HG02981 (cell line): ENCODE measurements at regions not wholly inside any gene's neighbourhood (a gene's known extent, or its start where the extent isn't known, plus 50 kb on each side); places are given as distances from the start of the nearest gene placed in this dataset.

Experiments used
- ATAC-seq: cut with Tn5 transposase; IDR thresholded peaks from one replicate; pipeline ENCODE4 v1.9.1; 2021; ENCODE audit warnings: mild to moderate bottlenecking, moderate library complexity; ENCODE audit not compliant: unreplicated experiment

DNA sequence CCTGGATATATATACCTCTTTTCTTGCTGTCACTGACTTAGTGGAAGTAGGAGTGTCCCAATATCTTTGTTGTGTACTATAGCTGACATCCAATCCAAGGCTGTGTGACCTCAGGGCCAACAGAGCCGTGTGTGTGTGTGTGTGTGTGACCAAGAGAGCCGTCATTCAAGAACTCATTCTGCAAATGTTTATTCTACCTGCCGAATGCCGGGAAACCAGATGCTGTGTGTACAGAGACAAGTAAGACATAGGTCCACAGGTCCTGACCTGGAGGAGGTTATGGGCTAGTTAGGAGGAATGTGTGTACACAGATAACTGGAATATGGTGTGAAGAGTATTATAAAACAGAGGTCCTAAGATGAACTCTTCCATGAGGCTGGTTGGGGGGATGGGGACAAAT is 190.0 kb downstream of the DHX35 start:
- no peak for ATAC-seq

DNA sequence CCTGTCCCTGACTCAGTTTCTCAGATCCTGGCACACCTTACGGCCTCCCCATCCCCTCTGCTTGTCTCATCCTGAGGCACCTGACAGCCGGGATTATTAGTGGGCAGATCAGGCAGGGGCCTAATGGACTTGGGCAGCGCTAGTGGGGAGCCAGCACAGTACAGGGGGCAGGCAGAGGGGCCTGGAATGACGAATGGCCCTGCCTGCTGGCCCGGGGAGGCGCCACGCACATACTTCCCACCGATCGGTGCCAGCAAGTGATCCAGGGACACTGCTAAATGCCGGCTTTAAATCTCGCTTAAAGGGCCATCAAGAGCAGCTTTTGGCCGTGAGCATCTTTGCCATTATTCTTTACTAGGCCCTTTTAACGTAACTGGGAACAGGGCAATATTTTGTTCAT is 188.4 kb downstream of the DHX35 start:
- no peak for ATAC-seq

DNA sequence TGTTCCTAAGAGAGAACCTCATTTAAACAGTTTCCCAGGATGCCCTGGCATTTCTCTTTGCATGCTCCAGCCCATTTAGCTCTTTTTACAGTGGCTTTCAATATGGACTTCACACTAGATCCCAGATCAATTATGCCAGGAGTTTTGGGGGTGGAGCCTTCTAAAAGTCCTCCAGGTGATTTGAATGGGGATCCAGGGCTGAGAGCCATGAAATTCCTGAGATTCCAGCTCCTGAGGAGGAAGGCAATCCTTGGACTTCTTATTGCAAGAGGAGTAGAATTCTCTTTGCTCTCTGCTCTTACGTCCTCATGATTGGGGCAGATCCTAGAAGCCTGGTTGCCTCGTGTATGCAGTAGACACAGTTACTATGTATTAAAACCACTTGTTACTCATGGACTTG is 184.2 kb downstream of the DHX35 start:
- ATAC-seq = no peak

DNA sequence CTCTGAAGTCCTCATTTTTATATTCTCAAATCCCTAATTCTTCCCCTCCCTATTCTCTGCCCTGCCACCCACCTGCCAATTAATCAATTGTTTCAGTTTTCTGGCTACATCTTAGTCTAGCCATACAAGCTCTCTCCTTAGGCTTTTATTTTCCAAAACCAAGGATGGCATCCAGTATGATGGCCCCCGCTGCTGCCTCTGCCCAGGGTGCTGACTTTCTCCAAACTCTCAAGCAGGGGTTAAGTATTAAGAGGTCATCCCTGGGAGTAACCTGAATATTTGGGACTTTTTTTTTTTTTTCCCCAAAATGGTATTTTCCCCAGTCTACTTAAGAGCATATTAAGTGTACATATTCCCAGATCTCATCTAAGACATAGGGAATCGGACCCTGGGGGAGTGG is 183.8 kb downstream of the DHX35 start:
- ATAC-seq = no peak

DNA sequence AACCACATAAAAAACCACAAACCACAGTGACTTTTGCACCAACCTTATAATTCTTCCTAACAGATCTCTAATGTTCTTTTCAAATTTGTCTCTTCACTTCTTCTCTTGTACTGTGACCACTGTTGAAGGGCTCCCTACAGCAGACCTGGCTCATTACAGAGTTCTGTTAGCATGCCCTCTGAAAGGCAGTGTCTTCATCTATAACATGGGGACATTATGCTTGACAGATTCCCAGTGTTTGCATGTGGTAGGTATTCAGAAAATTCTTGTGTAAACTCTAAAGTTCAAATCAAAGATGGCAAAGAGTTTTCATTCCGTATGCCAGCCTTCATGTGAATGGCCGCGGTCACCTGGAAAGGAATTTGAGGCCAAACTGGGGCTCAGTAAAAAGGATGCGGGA is 182.6 kb downstream of the DHX35 start:
- no peak for ATAC-seq

DNA sequence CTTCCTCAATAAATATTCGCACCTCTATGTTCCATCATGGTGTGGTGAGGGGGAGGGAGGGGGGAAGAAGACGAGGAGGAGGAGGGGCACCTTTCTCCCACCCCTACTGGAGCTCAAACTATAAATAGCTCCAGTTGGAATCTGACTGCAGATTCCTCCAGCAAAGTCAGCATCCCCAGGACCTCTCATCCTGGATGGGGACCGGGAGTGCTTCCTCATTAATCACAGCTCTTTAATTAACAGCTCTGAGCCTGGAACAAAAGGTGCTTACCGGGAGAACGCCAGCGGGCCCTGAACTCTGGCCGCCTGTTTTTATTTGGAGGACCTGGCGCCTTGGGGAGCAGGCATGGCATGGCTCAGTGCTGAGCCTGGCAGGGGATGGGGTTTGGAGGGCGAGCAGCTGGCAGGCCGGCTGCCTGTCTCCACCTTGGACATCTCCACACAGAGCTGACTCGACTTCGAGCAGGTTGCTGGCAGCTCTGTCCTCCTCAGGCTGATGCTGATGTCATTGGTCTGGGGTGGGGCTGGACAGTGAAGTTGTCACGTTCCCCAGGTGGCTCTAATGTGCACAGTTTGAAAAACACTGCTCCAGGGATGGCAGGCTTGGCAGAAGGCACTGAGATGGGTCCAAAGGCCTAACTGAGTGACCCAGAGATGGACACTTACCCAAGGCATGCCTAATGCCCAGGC is 180.4 kb downstream of the DHX35 start:
- no peak for ATAC-seq

DNA sequence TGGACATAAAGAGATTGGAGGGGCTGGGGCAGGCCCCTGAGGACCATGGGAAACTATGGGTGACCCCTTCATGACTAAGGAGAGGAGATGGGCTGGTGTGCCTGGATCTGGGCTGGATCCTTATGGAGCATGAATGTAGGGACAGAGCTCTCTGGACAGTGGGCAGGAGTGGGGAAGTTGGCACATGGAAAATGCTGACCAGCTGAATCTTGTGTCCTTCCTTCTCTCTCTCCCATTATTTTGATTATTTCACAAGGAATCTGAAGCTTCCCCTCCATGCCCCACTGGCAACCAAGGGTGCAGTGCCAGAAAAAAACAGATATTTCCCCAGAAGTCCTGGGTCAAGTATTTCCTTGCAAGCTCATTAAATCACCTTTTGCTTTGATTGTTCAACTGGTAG is 175.2 kb downstream of the DHX35 start:
- ATAC-seq = no peak

DNA sequence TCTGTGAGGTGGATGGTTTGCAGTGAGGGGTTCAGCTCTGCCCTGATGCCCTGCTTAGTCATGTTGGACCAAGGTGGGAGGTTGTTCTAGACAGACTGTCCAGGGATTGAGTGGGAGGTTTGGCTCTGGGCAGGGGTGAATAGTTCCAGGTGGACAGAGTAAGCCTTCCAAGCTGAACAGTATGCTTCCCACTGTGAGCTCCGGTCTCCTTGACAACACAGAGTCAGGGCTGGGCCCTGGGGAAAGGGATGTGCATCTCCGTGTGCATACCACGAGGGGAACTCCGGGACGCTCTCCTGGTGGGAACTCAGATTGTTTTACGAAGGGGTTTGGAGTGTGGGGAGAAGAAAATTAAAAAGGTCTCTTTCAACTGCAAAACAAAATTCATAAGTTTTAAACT is 174.7 kb downstream of the DHX35 start:
- no peak for ATAC-seq

DNA sequence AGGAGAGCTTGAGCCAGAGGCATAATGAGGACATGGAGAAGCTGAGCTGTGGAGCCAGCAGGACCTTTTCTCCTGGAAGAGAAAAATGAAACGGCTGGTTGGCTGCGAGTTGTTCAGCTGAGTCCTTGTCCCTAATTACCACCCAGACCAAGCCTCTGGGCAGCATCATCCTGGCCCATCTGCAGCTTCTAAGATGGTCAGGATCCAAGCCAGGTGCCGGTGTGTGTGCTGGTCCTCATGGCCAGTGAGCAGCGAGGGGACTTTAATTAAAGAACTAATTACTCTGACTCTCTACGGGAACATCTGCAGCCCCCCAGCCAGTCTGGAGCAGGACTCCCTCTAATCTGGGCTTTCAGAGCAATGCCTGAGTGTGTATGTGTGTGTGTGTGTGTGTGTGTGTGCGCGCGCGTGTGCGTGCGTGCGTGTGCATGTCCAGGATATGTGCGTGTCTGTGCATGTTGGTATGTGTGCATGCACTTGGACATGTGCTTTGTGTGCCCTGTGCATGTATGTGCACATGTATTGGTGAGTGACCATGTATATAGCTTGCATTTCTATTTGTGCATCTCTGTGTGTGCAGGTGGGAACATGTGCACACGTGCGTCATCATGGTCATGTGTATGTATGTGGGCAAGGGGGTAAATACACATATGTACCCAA is 173.9 kb downstream of the DHX35 start:
- no peak for ATAC-seq

DNA sequence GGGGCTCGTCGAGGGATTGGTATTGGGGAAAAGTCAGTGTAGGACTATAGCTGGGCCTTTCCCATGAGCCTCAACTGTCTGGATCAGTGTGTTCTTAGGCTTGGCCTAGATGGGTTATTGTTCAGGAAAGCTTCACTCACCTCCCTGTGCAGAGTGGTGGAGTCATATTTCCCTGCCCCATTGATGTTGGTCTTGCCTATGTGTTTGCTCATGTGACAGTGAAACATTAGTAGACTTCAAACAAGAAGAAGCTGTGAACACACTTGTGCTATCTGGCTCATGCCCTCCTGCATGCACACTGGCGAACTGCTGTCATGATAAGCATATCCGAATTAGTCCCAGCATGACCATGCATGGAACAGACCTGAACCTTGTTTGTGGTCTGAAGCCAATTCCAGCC is 171.1 kb downstream of the DHX35 start:
- ATAC-seq = no peak

DNA sequence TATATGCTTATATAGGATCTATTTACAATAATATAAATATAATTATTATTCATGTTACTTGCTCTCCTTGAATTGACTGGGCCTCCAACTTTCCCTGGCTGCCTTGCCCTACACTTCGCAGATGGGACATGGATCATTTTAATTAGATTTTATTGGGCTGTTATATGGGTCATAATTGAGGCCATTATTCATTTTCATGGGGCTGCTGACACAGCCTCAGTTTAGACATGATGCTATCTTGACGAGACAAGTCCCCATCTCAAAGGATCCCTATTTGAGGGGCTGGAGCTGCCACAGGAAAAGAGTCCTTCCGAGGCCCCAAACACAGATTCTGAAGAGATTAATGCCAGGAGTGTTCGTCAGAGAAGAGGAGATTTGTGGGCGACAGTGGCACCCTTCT is 170.4 kb downstream of the DHX35 start:
- ATAC-seq = no peak

DNA sequence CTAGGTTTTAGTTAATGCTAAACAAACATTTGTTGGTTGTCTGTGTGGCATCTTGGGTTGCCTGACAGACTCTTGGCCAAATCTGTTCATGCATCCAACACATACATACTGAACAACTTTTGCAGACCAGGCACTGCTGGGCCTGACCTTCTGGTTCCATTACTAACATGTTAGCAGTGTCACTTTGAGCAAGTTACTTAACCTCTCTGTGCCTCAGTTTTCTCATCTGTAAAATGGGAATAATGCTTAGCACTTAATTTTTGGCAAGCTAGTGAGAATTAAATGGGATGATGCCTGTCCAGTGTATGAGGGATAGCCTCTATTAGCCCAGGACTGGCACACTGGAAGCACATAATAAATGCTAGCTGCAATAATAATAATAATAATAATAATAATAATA is 169.9 kb downstream of the DHX35 start:
- ATAC-seq = no peak

DNA sequence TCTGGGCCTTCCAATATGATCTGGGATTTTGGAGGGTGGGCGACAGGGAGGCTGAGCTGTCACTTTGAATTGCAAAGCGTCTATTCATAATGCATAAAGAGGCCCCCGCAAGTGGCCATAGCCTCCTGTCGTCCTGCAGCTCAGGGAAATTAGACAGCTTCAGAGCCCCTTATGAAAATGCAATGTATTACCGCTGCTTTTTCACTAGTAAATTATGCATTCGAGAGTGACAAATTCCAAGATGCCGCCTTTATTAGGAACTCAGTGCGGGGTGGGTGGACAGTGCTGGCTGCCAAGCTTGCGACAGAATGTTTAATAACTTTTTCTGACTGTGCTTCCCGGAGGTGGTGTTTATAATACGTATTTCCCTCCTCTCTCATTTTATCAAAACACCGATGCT is 168.5 kb downstream of the DHX35 start:
- no peak for ATAC-seq

DNA sequence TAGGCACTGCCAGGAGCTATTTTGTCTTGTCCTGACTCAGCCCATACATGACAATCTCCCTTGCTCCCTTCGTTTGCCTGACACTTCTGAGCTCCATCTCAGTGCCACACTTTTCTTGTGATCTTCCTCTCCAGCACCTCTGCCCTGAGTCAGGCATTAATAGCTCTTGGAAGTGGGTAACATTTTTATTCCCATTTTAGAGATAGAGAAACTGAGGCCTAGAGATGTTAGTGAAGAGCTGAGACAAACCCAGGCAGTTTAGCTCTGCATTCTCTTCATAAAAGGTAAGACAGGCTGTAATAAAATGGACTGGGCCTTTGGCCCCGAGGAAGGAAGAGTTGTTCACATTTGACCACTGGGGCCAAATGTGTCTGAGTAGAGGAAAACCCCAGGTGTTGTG is 167.4 kb downstream of the DHX35 start:
- ATAC-seq = no peak

DNA sequence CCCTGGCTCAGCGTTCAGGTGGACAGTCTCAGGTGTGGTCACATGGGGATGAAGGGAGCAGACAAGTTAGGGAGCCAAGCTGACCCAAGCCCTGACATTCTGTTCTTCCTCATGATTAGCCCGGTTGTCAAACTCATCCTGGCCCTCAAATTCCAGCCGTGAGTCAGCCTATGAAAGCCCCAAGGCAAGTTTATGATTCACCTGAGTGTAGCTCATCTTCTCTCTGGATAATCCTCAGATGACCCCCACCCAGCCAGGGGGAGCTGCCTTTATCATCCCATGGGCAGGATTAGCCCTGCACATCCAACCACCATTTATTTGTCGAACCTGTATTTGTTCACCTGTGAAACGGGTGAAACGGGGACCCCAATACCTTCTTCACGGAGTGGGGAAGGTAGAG is 161.9 kb downstream of the DHX35 start:
- ATAC-seq = no peak

DNA sequence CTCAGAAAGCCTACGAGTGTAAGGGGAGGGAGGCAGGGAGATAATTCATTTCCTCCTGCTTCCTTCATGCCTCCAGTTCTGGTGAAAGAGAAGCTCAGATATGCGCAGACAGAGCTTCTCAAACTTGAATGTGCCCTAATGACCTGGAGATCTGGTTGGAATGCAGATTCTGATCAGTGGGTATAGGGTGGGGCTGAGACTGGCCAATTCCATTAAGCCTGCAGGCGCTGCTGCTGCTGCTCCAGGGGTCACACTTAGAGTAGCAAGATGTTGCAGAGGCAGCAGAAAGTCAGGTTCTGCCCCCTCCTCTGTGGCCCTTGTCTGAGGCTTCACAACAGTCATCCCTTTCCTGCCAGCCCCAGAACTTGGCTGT is 161.0 kb downstream of the DHX35 start:
- ATAC-seq = no peak

DNA sequence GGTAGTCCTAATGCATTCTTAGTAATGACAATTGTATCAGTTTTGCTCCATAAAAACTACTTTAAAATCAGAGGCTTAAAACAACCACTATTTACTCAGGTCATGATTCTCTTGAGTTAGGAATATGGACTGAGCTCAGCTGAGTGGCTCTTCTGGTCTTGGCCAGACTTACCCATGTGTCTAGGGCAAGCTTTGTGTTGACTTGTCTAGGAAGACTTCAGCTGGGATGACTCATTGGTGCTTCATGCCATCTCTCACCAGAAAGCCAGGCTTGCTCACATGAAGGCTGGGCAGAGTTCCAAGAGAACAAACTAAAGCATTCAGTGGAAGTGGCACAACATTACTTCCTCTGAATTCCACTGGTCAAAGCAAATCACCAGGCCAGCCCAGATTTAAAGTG is 155.3 kb downstream of the DHX35 start:
- ATAC-seq = no peak

DNA sequence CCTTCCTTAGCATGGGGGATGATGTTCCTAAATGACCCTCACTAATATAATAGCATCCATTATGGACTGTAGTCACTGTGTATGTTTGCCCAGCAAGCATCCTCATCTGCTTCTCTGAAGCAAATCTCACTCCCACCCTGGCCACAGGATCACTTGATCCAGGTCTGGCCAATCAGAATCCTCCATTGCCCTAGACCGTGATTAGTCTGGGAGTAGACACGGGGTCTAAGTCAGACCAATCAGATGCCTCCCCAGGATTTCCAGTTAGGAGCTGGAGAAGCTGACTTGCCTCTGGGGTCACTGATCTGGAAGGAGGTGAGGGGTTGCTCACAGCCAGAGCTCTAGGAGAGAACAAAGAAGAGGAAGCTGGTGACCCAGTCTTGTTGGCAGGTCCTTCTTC is 153.9 kb downstream of the DHX35 start:
- no peak for ATAC-seq

DNA sequence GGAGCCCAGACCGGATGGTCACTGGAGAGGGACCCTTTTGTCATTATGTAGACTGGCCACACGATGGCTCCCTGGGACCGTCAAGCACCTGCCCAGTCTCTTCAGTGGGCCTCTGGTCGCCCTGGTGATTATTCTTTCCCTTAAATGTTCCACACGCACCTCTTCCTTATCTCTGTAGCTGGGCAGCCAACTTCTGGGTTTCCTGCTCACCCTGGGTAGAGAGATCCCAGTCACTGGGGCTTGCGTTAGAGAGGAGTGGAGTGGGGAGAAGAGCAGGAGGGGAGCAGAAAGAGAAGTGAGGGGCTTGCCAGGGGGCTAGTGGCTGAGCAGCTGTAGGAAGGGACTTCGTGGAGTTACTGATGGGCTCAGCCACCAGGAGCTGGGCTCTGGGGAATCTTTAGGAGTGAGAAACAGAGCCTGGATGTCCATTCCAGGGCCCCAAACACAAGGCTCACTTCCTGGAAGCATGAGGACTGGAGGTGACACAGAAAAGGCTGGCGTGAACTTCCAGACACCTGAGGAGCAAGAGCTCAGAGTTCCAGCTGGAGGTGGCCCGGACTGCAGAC is 150.1 kb downstream of the DHX35 start:
- no peak for ATAC-seq

DNA sequence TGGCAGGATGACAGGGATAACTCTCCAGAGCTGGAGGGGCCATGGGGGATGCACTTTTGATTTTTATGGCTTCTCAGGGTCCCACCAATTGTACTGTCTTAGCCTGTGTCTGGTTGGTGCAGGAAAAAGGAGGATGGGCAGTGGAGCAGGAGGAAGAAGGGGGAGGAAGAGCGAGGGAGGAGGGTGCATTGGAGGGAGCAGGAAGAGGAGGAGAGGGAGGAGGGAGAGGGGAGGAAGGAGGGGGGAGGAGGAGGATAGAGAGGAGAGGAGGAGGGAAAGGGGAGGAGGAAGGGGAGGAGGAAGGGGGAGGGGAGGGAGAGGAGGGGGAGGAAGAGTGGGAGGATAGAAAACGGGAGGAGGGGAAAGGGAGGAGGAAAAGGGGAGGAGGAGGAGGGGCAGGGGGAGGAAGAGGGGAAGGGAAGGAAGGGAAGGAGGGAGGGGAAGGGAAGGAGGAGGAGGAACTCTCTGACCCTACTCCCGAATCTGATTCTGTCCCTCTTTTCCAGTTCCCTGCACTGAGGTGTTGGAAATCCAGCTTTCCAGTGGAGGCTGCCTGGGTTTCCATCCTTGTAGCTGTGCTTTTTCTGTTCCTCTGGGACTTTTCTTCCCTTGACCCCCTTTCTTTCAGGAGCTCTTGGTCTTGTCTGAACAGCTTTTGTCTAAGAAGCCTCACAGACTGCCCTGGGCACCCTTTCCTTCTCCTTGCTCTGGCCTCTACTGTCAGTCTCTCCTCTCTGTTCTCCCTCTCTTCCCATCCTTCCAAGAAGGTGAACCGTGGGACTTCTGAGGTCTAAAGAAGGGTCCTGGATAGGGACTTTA is 149.4 kb downstream of the DHX35 start:
- no peak for ATAC-seq

DNA sequence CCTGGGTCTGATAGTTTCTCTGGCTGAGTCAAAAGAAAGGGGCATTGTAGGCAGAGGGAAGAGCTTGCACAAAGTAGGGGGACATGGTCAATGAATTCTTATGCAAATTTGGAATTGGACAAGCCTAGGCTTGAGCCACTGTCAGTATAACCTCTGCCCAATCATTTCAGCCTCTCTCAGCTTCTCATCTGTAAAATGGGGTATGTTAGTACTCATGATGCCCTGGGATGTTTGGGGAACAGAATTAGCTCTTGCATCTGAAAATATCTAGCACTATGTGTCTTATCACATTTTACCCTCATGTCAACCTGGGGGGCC is 148.6 kb downstream of the DHX35 start:
- no peak for ATAC-seq
